A549 (cell line): ENCODE measurements at regions not wholly inside any gene's neighbourhood (a gene's known extent, or its start where the extent isn't known, plus 50 kb on each side); places are given as distances from the start of the nearest gene placed in this dataset.

Experiments used
- ATAC-seq, 2 experiments: fragments of 200-7000 bp in 1 of 2; fragments of >200 bp in 1 of 2; cut with Nextera tagmentation in 1 of 2; cut with Tn5 transposase in 1 of 2; 3 replicates each; pipeline versions ENCODE4 v1.8.0 to v1.9.1; 2018 to 2020; ENCODE audit warnings: mild to moderate bottlenecking in 1 of 2, moderate library complexity in 1 of 2
- CTCF ChIA-PET: fragments of 300-600 bp; sonication (Branson Sonifier 250); formaldehyde crosslinking; extraction: SDS; loops from one replicate; lab custom pipeline; 2021; ENCODE audit warnings: antibody characterized with exemption, inconsistent platforms; lab: Yijun Ruan, JAX
- POLR2A ChIA-PET: fragments of 350-600 bp; formaldehyde crosslinking; extraction: SDS; loops from one replicate; lab custom pipeline; 2021; ENCODE audit warnings: antibody characterized with exemption, inconsistent platforms; lab: Yijun Ruan, JAX
- DNase-seq, 2 experiments: peaks; one replicate each; pipeline versions ENCODE4 v3.0.0 to v3.0.0-alpha.2; 2011 to 2016; ENCODE audit warnings: low read depth in 1 of 2, low spot score in 1 of 2
- FAIRE-seq: peaks from 2 replicates; lab custom pipeline; 2011; peaks lifted over from hg19 to GRCh38; lab: Jason Lieb, UNC
- H3K27ac ChIP-seq, 2 experiments: fragments of >200 bp; sonication (Bioruptor Twin); formaldehyde crosslinking; 3 replicates each; pipeline ENCODE4 v1.5.1; 2016 to 2017
- H3K4me1 ChIP-seq: fragments of >200 bp; sonication (Bioruptor Twin); formaldehyde crosslinking; 3 replicates; pipeline ENCODE4 v1.6.1; 2016
- H3K4me2 ChIP-seq: fragments of >200 bp; sonication (Bioruptor Twin); formaldehyde crosslinking; 3 replicates; pipeline ENCODE4 v1.6.1; 2016
- H3K4me3 ChIP-seq: fragments of >200 bp; sonication (Bioruptor Twin); formaldehyde crosslinking; 3 replicates; pipeline ENCODE4 v1.5.1; 2016
- H3K9me3 ChIP-seq: fragments of >200 bp; sonication (Bioruptor Twin); formaldehyde crosslinking; 3 replicates; pipeline ENCODE4 v1.6.1; 2016
- BHLHE40 ChIP-seq: IDR thresholded peaks from 2 replicates; pipeline ENCODE4 v1.6.1; 2012; ENCODE audit warnings: low read depth, low read length, inconsistent platforms
- CBX8 ChIP-seq: fragments of 200-600 bp; sonication (generic); IDR thresholded peaks from 2 replicates; pipeline ENCODE4 v1.6.1; 2016
- CHD4 ChIP-seq: fragments of 200-600 bp; sonication (generic); IDR thresholded peaks from 2 replicates; pipeline ENCODE4 v1.6.1; 2016; ENCODE audit warnings: antibody characterized with exemption, mild to moderate bottlenecking, borderline replicate concordance
- CTCF ChIP-seq: fragments of >200 bp; sonication (Bioruptor Twin); formaldehyde crosslinking; IDR thresholded peaks from 3 replicates; pipeline ENCODE4 v1.5.1; 2016
- ELK1 ChIP-seq: fragments of 150-350 bp; IDR thresholded peaks from 2 replicates; pipeline ENCODE4 v1.6.1; 2014; ENCODE audit warnings: low read depth, mild to moderate bottlenecking, low read length
- EP300 ChIP-seq, 2 experiments: fragments of >200 bp; sonication (Bioruptor Twin); formaldehyde crosslinking; IDR thresholded peaks; 2 replicates in 1 of 2; 3 replicates in 1 of 2; pipeline ENCODE4 v1.6.1; 2016 to 2017
- ESRRA ChIP-seq: fragments of 150-350 bp; IDR thresholded peaks from 2 replicates; pipeline ENCODE4 v1.6.1; 2014; ENCODE audit warnings: mild to moderate bottlenecking, low read length, borderline replicate concordance
- FOSL2 ChIP-seq, 2 experiments: fragments of 450-650 bp in 1 of 2; fragments of >200 bp in 1 of 2; sonication (Bioruptor Twin) in 1 of 2; formaldehyde crosslinking; IDR thresholded peaks; 2 replicates each; pipeline versions ENCODE4 v1.5.0 to v1.6.1; 2016 to 2020; ENCODE audit warnings: mild to moderate bottlenecking in 1 of 2, moderate library complexity in 1 of 2
- FOXS1 ChIP-seq: fragments of 250-450 bp; sonication (Bioruptor Pico); IDR thresholded peaks from 2 replicates; pipeline ENCODE4 v1.5.0; 2020; ENCODE audit warnings: mild to moderate bottlenecking, moderate library complexity
- HDAC2 ChIP-seq: fragments of 200-600 bp; sonication (generic); IDR thresholded peaks from 2 replicates; pipeline ENCODE4 v1.6.1; 2016
- HOXA7 ChIP-seq: fragments of 250-450 bp; sonication (Bioruptor Pico); IDR thresholded peaks from 2 replicates; pipeline ENCODE4 v1.5.0; 2020; ENCODE audit warnings: mild to moderate bottlenecking, moderate library complexity
- HOXB13 ChIP-seq: fragments of 250-450 bp; sonication (Bioruptor Pico); IDR thresholded peaks from 2 replicates; pipeline ENCODE4 v1.5.0; 2020; ENCODE audit warnings: low read depth, mild to moderate bottlenecking, moderate library complexity
- JUN ChIP-seq, 2 experiments: fragments of >200 bp; sonication (Bioruptor Twin); formaldehyde crosslinking; IDR thresholded peaks; 2 replicates in 1 of 2; 3 replicates in 1 of 2; pipeline ENCODE4 v1.6.1; 2016 to 2017
- JUNB ChIP-seq: fragments of >200 bp; sonication (Bioruptor Twin); formaldehyde crosslinking; IDR thresholded peaks from 2 replicates; pipeline ENCODE4 v1.6.1; 2016
- KDM5A ChIP-seq: fragments of 200-600 bp; sonication (generic); IDR thresholded peaks from 2 replicates; pipeline ENCODE4 v1.6.1; 2016; ENCODE audit warnings: antibody characterized with exemption, mild to moderate bottlenecking
- MAFK ChIP-seq: fragments of 450-650 bp; IDR thresholded peaks from 2 replicates; pipeline ENCODE4 v1.6.1; 2014; ENCODE audit not compliant: partially characterized antibody
- MAX ChIP-seq: IDR thresholded peaks from 2 replicates; pipeline ENCODE4 v1.6.1; 2012
- MAZ ChIP-seq: fragments of 150-350 bp; IDR thresholded peaks from 2 replicates; pipeline ENCODE4 v1.6.1; 2014; ENCODE audit warnings: antibody characterized with exemption, low read depth, low read length, borderline replicate concordance
- MYC ChIP-seq: IDR thresholded peaks from 2 replicates; pipeline ENCODE4 v1.6.1; 2012; ENCODE audit warnings: mild to moderate bottlenecking, inconsistent platforms, low read length, improper control_type of control experiment, borderline replicate concordance
- NFE2L2 ChIP-seq: fragments of 150-350 bp; conservative IDR thresholded peaks from 2 replicates; pipeline ENCODE4 v1.6.1; 2014; ENCODE audit warnings: low read length
- NR3C1 ChIP-seq: fragments of >200 bp; sonication (Bioruptor Twin); formaldehyde crosslinking; IDR thresholded peaks from 3 replicates; pipeline ENCODE4 v1.6.1; 2017
- PHF8 ChIP-seq: fragments of 200-600 bp; sonication (generic); IDR thresholded peaks from 2 replicates; pipeline ENCODE4 v1.6.1; 2016; ENCODE audit warnings: low read depth, mild to moderate bottlenecking, antibody characterized with exemption, moderate library complexity, borderline replicate concordance
- POLR2AphosphoS2 ChIP-seq: conservative IDR thresholded peaks from 2 replicates; pipeline ENCODE4 v1.6.1; 2012; ENCODE audit warnings: low read length, improper control_type of control experiment, inconsistent platforms
- RAD21 ChIP-seq, 2 experiments: fragments of >200 bp in 1 of 2; sonication (Bioruptor Twin) in 1 of 2; formaldehyde crosslinking in 1 of 2; IDR thresholded peaks in 1 of 2; conservative IDR thresholded peaks in 1 of 2; 2 replicates in 1 of 2; 3 replicates in 1 of 2; pipeline ENCODE4 v1.6.1; 2012 to 2018; ENCODE audit warnings: inconsistent platforms in 1 of 2
- REST ChIP-seq: fragments of 200-600 bp; sonication (generic); IDR thresholded peaks from 2 replicates; pipeline ENCODE4 v1.6.1; 2016; ENCODE audit warnings: antibody characterized with exemption, mild to moderate bottlenecking, moderate library complexity
- SMC3 ChIP-seq: fragments of >200 bp; sonication (Bioruptor Twin); formaldehyde crosslinking; IDR thresholded peaks from 3 replicates; pipeline ENCODE4 v1.6.1; 2018; ENCODE audit warnings: inconsistent platforms
- SREBF2 ChIP-seq: fragments of 450-650 bp; IDR thresholded peaks from 2 replicates; pipeline ENCODE4 v1.6.1; 2014; ENCODE audit warnings: mild to moderate bottlenecking, moderate library complexity
- TFCP2L1 ChIP-seq: fragments of 250-450 bp; sonication (Bioruptor Pico); IDR thresholded peaks from 2 replicates; pipeline ENCODE4 v1.5.0; 2021; ENCODE audit warnings: mild to moderate bottlenecking
- TP53 ChIP-seq: fragments of 250-450 bp; sonication (Bioruptor Pico); IDR thresholded peaks from 2 replicates; pipeline ENCODE4 v1.5.0; 2021; ENCODE audit warnings: mild to moderate bottlenecking, moderate library complexity
- WGBS: methylation state at CpG from one replicate; pipeline ENCODE4 v1.1.6; 2017; ENCODE audit errors: missing lambda C conversion rate; 5-methylcytosine and 5-hydroxymethylcytosine counted together

GRCh38 chr3:110070161-110070916, 733.0 kb upstream of the DPPA4 start:
- Histone ChIP-seq H3K4me2 (no peak overlapping the region), H3K4me1 (no peaks in the 10 kb centered on the region), H3K9me3 (0 out of 3 replicates have a peak, but pooled peaks cover 2% of the 10 kb centered on the region), H3K4me3 (no peak overlapping the region), H3K27ac (no peak overlapping the region)
- DNase-seq (peak in 1 of 2 experiments; percentile 9), ATAC-seq (no peak), FAIRE-seq (peak; percentile 78)
- WGBS: 92% methylated on average over 2 of the region's 2 CpGs
- POLR2A ChIA-PET: no interaction called here
- CTCF ChIA-PET: no interaction called here
- TF ChIP-seq TFCP2L1 (no peak), CBX8 (no peak), BHLHE40 (no peak), CHD4 (no peak), FOXS1 (CRISPR knock-in tag) (no peak), SMC3 (no peak), KDM5A (no peak), MAZ (no peak), MAFK (no peak), FOSL2 (IDR thresholded peaks at IDR 0.05) (no peak), FOSL2 (CRISPR knock-in tag; IDR thresholded peaks at IDR 0.05) (no peak), JUNB (no peak), HDAC2 (no peak), HOXB13 (no peak), EP300 (IDR thresholded peaks at IDR 0.05) (no peak), SREBF2 (no peak), MAX (no peak)

- DNase-seq (no peak), ATAC-seq (no peak), FAIRE-seq (no peak)
- POLR2A ChIA-PET: no interaction called here
- TF ChIP-seq KDM5A: no peak
- no peak for TF ChIP-seq PHF8
- TF ChIP-seq NFE2L2: no peak
- TF ChIP-seq TP53 (CRISPR knock-in tag): no peak
- no peak for TF ChIP-seq NR3C1
- no peak for TF ChIP-seq HOXA7 (CRISPR knock-in tag)
- TF ChIP-seq RAD21 (conservative IDR thresholded peaks at IDR 0.05 in 1 of 2, IDR thresholded peaks at IDR 0.05 in 1 of 2): no peak
- TF ChIP-seq ESRRA: no peak
- no peak for TF ChIP-seq FOSL2 (IDR thresholded peaks at IDR 0.05)
- no peak for TF ChIP-seq FOSL2 (CRISPR knock-in tag; IDR thresholded peaks at IDR 0.05)
- no peak for TF ChIP-seq MYC
- no peak for TF ChIP-seq HOXB13
- no peak for TF ChIP-seq CBX8
- no peak for TF ChIP-seq JUN (IDR thresholded peaks at IDR 0.05)
- TF ChIP-seq REST: no peak
- TF ChIP-seq EP300 (IDR thresholded peaks at IDR 0.05): no peak
- TF ChIP-seq CTCF: no peak
- TF ChIP-seq BHLHE40: no peak
- no peak for TF ChIP-seq POLR2AphosphoS2
- TF ChIP-seq ELK1: no peak
- Histone ChIP-seq H3K4me1 (no peaks in the 10 kb centered on the region), H3K4me3 (no peak overlapping the region), H3K4me2 (no peak overlapping the region), H3K9me3 (0 out of 3 replicates have a peak, but pooled peaks cover 2% of the 10 kb centered on the region), H3K27ac (no peak overlapping the region)
- 51% methylated on average over 3 of the region's 3 CpGs for WGBS
- CTCF ChIA-PET: no interaction called here
Measured at GRCh38 chr3:110074095-110074494, 736.7 kb upstream of the DPPA4 start.
